SKM-1 (cell line): ENCODE measurements at regions not wholly inside any gene's neighbourhood (a gene's known extent, or its start where the extent isn't known, plus 50 kb on each side); places are given as distances from the start of the nearest gene placed in this dataset.
A peak's percentile ranks its signal among the peaks of the same experiment; 100 is the strongest.

Source experiments
- DNase-seq: peaks from one replicate; lab custom pipeline; 2025; ENCODE audit not compliant: unreplicated experiment; lab: John Stamatoyannopoulos, UW

DNA sequence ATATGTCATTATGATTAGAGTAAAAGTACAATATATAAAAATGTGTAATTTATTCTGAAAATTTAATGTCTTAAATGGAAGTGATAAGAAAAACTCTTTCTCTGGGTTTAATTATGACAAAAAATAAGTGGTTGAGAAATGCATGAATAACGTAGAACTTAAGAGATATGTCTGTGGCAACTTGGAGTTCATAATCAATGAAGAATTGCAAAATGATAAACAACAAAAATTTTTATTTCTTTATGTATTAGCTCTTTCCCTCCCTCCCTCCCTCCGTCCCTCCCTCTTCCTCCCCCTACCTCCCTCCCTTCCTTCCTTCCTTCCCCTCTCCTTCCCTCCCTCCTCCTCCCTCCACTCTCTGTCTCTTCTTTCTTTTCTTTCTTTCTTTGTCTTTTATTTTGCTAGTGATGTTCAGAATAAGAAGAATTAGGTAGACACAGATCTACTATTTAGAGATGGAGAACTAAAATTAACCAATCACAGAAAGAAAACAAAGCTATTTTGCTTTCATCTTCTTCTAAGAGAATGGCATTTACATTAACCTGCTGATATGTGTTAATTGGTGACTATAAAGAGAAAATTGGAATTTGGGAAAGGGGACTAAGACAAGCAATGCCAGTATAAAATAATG lies 96.3 kb upstream of the PDC start:
- DNase-seq = no peak

DNA sequence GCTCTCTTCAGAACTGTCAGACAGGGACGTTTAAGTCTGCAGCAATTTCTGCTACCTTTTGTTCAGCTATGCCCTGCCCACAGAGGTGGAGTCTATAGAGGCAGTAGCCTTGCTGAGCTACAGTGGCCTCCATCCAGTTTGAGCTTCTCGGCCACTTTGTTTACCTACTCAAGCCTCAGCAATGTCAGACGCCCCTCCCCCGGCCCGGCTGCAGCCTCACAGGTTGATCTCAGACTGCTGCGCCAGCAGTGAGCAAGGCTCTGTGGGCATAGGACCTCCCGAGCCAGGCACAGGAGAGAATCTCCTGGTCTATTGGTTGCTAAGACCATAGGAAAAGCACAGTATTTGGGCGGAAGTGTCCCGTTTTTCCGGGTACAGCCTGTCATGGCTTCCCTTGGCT lies 89.9 kb upstream of the PDC start:
- DNase-seq = no peak

DNA sequence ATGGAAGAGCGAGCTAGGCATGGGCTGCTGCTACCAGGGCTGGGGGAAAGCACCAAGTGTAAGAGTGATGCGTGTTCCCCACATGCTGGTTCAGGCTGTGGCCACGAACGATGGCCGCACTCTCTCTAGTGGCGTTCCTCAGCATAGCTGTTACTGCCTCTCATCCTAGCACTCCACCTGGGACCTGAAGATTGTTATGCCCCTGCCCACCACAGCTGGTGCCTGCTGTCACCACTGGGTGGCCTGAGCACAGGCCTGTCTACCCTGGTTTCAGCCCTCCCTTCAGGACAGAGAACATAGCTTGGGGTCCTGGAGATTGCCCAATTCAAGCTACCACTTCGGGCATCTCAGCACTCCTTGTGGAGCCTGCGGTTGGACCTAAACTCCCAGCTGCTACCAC lies 80.1 kb upstream of the PDC start:
- no peak for DNase-seq

DNA sequence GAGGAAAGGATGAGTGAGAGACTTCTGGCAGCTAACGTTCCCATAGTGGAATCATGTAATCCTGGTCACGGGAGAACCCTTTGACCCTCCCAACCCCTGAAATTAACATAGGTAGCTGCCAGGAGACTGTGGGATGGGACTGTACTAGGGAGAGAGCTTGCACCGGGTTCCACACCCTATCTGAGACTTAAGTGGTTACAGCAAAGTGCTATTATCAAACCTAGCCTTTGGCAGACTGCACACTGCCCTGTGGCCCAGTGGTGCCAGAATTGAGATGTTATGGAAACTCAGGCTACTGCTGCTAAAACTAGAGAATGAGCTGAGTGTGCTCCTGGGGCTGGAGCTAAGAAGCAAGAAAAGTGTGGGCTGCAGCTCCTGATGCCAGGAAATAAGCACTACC lies 79.6 kb upstream of the PDC start:
- DNase-seq = no peak

DNA sequence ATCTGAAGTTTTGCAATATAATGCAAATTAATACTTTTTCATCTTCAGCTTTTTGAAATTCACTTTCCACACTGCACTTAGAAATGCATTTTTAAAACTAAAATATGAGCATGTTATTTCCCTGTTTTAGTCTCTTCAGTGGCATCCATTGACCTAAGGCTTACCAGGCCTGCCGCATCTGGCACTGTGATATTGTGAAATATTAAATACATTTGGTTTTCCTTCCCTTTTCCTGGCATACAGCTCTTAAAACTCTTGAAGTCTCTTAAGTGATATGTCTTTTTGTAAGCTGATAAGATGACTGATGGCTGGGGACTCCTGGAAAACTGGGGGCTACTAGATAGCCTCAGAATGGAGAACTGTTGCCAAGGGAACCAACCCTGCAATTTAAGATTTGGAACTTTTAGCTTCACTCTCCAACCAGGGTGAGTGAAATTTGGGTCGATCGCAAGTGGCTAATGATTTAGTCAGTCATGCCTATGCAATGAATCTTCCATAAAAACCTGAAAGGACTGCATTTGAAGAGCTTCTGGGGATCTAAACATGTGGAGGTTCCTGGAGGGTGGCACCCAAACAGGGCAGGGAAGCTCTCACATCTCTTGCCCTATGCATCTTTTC lies 75.5 kb upstream of the PDC start:
- no peak for DNase-seq

DNA sequence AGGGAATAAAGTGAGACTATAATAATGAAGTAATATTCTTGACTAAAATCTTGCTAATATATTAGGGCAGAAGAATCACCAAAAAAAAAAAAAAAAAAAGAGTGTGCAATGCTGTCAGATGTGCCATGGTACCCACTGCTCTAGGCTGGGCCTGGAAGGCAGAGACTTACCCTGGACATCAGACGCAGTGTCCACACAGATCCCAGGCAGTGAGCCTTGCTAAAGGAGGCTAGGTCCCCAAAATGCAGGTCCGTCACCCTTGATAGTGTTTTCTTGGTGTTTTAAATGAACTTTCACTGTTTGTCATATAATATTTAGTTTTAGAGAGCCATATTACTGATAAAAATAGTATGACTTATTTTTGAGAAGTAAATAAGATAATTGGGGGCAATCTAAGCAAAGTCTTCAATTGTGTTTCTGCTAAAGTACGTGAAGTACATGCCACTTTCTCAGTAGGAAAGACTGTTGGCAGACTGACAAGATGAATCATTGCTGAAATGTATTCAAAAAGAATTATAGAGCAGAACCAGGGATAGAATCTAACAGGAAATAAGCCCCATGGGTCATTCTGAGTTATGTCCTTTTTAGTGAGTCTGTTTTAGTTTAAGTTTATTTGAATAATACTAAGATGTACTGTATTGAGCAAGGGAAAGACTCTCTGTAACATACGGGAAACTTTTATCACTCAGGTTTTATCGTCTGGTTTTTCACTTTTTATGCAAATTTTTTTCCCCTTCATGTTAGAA lies 74.6 kb upstream of the PDC start:
- no peak for DNase-seq

DNA sequence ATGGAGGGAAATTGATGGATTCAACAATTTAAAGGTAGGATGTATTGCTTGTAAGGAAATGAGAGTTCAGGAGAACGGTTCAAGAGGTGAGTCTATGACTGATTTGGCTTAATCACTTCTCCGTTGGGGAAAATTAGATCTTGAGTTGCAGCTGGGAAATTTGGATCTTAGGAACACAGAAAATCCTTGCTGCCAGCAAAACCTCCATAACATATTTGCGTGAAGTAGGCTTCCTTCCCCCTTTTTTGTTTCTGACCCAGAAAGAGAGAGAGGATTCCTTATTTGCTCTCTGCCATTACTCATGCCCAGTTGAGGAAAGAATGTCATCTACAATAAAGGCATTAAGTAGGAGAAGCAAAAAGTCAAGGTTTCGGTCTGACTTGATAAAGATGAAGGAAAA lies 73.5 kb upstream of the PDC start:
- DNase-seq = no peak

DNA sequence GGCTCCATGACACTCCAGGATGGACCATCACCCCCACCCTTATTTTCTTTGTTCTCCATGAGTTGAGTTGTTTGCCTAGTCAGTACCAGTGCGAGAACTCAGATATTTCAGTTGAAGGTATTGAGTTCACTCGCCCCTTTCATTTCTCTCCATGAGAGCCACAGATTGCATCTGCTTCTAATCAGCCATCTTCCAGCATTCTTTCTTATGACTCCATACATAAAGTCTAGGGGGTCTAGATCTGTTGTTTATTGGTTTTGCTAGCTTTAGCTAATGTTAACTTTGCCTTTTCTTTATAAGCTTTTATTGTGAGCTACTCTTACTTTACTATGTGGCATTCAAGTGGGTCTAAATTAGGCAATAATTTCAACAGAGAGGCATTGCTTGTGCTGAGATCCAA lies 71.6 kb upstream of the PDC start:
- no peak for DNase-seq

DNA sequence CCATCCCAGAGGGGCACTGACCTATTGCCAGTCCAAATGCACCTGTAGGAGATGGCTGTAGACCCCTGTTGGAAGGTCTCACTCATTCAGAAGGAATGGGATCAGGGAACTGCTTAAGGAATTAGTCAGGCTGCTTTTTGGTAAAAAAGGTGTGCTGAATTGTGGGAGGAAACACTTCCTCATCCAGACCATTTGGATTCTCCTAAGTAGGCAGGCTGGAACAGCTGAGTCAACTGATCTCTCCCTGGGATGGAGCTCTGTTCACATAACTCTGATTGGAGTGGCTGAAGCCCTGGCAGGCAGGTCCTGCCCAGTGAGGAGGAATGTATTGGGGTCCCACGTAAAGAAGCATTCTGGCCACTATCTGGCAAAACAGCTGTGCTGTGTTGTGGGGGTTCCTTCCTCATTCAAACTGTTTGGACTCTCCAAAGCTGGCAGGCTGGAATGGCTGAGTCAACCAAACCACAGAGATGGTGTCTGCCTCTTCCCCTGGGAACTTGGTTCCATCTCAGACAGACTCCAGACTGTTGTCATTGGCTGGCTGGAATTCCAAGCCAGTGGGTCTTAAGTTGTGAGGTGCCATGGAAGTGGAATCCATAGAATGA lies 70.7 kb upstream of the PDC start:
- DNase-seq = no peak

DNA sequence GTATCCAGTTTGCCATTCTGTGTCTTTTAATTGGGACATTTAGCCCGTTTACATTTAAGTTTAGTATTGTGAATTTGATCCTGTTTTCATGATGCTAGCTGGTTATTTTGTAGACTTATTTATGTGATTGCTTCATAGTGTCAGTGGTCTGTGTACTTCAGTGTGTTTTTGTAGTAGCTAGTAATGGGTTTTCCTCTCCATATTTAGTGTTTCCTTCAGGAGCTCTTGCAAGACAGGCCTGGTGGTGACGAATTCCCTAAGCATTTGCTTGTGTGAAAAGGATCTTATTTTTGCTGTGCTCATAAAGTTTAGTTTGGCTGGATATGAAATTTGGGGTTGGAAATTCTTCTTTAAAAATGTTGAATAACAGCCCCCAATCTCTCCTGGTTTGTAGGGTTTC lies 69.2 kb upstream of the PDC start:
- no peak for DNase-seq

DNA sequence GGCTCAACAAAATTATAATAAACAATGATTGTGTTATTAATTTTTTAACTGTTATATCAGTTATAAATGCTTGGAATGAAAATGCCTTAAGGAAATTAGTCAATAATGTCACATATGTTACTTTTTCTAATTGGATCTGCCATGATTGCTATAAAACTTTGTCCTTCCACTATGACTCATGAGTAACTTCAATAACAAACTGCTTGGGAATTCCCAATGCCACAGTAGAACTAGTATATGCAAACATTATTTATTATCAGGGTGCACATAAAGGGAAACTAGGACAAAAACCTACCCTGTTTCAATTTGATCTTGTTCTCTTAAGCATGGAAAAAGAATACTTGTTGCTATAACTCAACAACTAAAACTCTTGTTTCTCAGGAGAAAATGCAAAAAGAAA lies 59.1 kb upstream of the PDC start:
- DNase-seq = no peak

DNA sequence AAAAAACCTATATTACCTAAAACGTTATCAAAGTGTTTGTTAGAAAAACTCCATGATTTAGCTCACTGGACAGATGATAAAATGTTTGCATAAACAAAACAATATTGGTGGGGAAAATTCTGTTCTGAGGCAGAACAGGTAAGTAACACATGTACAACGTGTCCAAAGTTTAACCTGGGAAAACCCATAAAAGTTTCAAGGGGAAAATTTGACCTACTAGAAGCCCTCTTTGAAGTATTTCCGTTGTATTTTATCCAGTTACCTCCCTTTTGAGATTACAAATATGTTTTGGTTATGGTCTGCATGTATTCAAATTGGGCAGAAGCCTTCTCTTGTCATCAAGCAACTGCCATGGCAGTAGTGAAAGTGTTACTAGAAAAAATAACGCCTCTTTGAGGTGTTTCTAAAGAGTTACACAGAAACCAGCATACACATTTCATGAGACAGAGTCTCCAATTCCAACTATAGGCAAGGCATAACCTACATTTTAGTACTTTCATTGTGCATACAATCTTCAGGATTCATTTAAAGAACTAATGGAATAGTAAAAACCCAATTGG lies 58.0 kb upstream of the PDC start:
- DNase-seq = no peak

DNA sequence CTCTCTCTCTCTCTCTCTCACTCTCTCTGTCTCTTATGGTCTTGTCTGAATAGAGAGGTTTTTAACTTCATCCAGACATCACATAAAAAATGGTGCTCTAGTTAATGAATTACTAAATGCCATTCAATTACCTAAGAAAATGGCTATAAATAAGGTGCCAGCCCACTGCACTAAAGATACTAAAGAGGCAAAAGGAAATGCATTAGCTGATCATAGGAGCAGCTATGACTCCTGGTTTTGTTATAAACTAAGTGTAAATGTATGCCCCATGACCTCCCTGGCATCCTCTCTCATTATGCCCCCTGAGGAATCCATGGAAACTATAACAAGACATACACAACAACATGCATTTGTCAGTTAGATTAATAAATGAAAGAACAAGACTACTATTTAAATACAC lies 57.5 kb upstream of the PDC start:
- DNase-seq = no peak

DNA sequence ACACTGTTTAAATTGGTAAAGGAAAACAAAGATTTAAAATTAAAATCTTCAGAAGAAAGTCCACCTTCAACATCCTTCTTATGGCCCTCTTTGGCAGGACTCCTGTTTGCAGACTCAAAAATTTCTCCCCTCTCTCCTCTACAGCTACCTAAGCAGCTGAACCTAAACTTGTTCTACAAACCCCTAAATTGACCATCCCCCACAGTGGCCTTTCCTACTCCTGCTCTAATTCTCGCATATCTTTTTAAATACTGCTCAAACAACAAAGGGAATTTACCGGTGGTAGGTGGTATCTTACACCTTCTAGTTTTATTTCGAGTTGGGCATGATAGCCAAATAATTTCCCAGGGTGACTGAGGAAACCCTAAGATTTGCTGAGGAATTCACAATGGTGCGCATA lies 53.5 kb upstream of the PDC start:
- DNase-seq = no peak

DNA sequence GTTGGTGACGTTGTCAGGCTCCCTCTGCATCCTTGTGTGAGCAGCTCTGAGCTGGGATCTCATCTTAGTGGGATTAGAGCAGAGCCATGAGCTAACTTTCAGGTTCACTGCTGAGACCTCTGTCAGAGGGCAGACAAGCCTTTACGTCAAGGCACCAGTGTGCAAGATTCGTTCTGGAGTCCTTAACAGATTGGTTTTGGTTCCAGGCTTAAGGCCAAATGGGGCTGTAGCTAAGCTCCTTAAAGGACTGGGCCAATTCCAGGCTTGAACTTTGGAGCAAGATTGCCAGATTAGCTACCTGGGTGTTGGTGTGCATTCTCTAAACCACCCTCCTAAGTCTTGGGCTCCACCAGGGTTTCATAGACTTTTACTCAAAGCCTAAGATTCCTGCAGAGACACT lies 52.6 kb upstream of the PDC start:
- DNase-seq = no peak

DNA sequence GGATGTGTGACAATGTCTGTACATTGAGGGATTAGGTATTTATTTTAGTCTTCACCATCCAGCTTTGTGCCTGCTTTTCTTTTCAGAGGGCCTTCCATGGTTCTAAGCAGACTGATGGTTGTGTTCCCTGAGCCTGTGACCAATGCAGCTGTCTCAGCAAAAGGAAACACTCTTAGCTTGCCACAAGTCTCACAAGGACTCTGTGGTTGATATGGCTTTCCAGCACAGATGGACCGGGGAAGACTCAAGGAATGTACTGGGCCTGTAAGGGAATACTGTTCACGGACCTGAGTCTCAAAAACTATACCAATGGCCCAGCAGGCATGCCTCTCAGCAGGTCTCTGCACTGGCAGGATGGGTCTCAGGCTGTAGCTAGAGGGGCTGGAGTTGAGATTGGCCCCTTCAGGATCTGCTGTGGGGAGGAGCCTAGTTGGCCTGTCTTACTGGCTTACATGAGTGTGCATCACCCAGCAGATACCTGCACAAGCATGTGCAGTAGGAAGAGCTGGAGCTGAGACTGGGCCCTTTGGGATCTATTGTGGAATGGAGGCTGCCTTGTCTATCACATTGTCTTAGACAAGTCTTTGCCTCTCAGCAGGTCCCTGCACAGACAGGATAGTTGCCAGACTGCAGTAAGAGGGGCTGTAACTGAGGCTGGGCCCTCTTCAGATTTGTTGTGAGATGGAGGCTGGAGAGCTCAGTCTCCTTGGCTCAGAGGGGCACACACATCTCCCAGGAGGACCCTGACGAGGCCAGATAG lies 52.0 kb upstream of the PDC start:
- no peak for DNase-seq

DNA sequence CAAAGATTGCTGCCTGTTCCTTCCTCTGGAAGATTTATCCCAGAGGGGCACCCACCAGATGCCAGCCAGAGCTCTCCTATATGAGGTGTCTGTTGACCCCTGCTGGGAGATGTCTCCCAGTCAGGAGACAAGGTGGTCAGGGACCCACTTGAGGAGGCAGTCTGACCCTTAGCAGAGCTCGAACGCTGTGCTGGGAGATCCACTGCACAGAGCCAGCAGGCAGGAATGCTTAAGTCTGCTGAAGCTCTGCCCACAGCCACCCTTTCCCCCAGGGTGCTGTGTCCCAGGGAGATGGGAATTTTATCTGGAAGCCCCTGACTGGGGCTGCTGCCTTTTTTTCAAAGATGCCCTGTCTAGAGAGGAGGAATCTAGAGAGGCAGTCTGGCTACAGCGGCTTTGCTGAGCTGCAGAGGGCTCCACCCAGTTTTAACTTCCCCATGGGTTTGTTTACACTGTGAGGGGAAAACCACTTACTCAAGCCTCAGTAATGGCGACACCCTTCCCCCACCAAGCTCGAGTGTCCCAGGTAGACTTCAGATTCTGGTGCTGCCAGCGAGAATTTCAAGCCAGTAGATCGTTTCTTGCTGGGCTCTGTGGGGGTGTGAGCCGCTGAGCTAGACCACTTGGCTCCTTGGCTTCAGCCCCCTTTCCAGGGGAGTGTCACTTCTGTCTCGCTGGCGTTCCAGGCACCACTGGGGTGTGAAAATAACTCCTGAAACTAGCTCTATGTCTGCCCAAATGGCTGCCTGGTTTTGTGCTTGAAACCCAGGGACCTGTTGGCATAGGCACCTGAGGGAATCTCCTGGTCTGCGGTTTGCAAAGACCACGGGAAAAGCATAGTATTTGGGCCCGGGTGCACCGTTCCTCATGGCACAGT lies 51.1 kb upstream of the PDC start:
- peak; percentile 26 for DNase-seq
